T-helper 17 cell (primary cell): ENCODE measurements at regions not wholly inside any gene's neighbourhood (a gene's known extent, or its start where the extent isn't known, plus 50 kb on each side); places are given as distances from the start of the nearest gene placed in this dataset.

Source experiments
- ATAC-seq: fragments of 150-1000 bp; cut with Tn5 transposase; 2 replicates; pipeline ENCODE4 v1.10.0; 2021; ENCODE audit warnings: mild to moderate bottlenecking, moderate library complexity
- DNase-seq, 3 donors: peaks; one replicate each; pipeline versions ENCODE4 v3.0.0 to v3.0.0-alpha.2; 2020 to 2021
- H3K9me3 ChIP-seq: one replicate; pipeline ENCODE4 v1.7.0; 2013; ENCODE audit warnings: low read length, mild to moderate bottlenecking; ENCODE audit not compliant: control insufficient read depth, poor library complexity, severe bottlenecking
- H3K27ac Mint-ChIP-seq: one replicate; pipeline ENCODE4 v1.8.0; 2022; ENCODE audit warnings: mild to moderate bottlenecking, moderate library complexity, mixed read lengths
- H3K27me3 Mint-ChIP-seq: one replicate; pipeline ENCODE4 v1.8.0; 2022; ENCODE audit warnings: mixed read lengths
- H3K36me3 Mint-ChIP-seq: one replicate; pipeline ENCODE4 v1.8.0; 2022; ENCODE audit warnings: low read depth, mixed read lengths
- H3K4me1 Mint-ChIP-seq: one replicate; pipeline ENCODE4 v1.8.0; 2022; ENCODE audit warnings: mild to moderate bottlenecking, mixed read lengths
- H3K4me3 Mint-ChIP-seq: one replicate; pipeline ENCODE4 v1.8.0; 2022; ENCODE audit warnings: mild to moderate bottlenecking, moderate library complexity, mixed read lengths

GRCh38 chr11:119489087-119489486, 66.1 kb upstream of the THY1 start:
- Mint-ChIP-seq H3K27me3 (peaks cover 70% of the 10 kb centered on the region), H3K4me1 (peaks cover 8% of the 10 kb centered on the region)

DNA sequence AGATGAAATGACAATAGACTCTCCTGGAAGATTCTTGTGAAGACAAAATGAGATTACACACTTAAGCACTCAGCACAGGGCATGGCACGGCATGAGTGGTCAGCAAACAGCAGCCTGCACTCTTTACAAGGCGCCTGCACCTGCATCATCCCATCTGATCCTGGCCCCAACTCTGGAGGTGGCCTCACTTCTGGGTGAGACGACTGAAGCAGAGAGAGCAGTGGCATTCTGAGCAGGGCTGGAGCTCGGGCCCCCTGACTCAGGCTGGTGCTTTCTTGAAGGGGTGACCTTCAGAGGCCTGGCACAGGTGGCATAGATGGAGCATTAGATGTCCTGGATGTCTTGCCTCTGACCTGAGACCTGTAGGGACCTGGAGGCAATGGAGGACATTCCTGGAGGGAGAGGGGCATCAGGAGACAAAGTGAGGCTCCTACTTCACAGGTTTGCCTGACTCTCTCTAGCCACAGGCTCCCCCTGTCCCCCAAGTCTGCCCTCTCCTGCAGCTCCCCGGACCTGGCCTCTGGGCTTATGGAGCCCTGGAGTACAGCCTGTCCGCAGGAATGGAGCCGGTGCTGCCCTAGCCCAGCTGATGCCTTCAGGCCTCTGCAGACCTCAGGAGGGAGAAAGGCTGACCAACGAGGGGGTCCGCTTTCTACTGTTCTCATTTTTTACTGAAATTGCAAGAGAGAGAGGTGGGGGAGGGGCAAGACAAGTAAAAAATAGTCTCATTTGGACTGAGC, 65.5 kb upstream of the THY1 start:
- no peak for ATAC-seq
- Mint-ChIP-seq H3K36me3 (peaks cover 7% of the 10 kb centered on the region), H3K4me3 (no peak overlapping the region), H3K4me1 (peaks cover 8% of the 10 kb centered on the region), H3K27ac (no peak overlapping the region), H3K27me3 (peaks cover 73% of the 10 kb centered on the region)
- DNase-seq: no peak
- no peaks in the 10 kb centered on the region for H3K9me3 ChIP-seq

More at GRCh38 chr11:119489087-119489486, 66.1 kb upstream of the THY1 start:
- no peak for DNase-seq
- Mint-ChIP-seq H3K4me3 (no peak overlapping the region), H3K36me3 (peaks cover 7% of the 10 kb centered on the region), H3K27ac (no peak overlapping the region)
- ATAC-seq: no peak
- no peaks in the 10 kb centered on the region for H3K9me3 ChIP-seq

GRCh38 chr11:119486691-119487259, 63.8 kb upstream of the THY1 start:
- H3K27me3 Mint-ChIP-seq: peaks cover 85% of the 10 kb centered on the region
- H3K4me3 Mint-ChIP-seq: no peak overlapping the region
- H3K27ac Mint-ChIP-seq: no peak overlapping the region
- no peaks in the 10 kb centered on the region for H3K9me3 ChIP-seq
- DNase-seq (no peak), ATAC-seq (no peak)
- peaks cover 8% of the 10 kb centered on the region for H3K4me1 Mint-ChIP-seq
- peaks cover 10% of the 10 kb centered on the region for H3K36me3 Mint-ChIP-seq

GRCh38 chr11:119486016-119486415, 63.0 kb upstream of the THY1 start:
- no peak for ATAC-seq
- Mint-ChIP-seq H3K4me1 (peaks cover 8% of the 10 kb centered on the region), H3K36me3 (peaks cover 7% of the 10 kb centered on the region), H3K27me3 (peaks cover 85% of the 10 kb centered on the region), H3K27ac (no peak overlapping the region), H3K4me3 (no peak overlapping the region)
- H3K9me3 ChIP-seq: no peaks in the 10 kb centered on the region
- DNase-seq: no peak

DNA sequence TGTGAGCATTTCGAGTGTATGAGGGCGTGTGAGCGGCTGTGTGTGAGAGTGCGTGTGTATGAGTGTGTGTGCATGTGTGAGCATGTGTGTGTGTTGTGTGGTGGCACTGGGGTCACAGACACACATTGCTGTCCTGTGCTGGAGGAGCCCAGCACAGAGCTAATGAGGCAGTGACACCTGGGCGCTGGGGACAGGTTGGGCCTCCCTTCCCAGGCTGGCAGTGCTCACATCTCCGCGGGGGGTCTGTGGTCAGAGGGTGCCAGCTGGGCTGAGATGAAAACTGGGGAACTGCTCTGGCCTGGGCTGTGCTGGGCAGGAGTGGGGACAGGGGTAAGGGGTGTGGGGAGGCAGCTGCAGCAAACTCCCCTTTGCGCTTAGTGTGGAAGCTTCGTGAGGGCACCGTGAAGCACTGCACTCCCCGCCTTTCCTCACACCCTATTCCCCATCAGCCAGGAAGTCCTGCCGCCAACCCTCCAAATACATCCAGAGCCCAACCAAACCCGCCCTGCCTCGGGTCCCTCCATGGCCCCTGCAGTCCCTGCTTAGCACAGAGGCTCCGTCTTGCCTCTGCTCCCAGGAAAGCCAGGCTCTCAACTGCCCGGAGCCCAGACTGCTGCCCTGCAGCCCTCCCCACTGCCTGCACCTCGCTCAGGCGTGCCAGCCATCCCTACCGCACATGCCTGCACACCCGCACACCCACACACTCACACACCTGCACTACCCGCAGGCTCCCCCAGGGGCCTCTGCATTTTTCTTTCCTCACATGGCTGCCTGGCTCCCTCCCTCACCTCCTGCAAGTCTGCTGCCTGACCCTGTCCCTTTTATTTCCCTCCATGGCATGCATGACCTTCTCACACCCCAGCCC, 62.0 kb upstream of the THY1 start:
- peaks cover 10% of the 10 kb centered on the region for H3K4me1 Mint-ChIP-seq
- H3K9me3 ChIP-seq: no peaks in the 10 kb centered on the region
- ATAC-seq (no peak), DNase-seq (no peak)
- no peak overlapping the region for H3K27ac Mint-ChIP-seq
- H3K36me3 Mint-ChIP-seq: peaks cover 7% of the 10 kb centered on the region
- no peak overlapping the region for H3K4me3 Mint-ChIP-seq
- peaks cover 89% of the 10 kb centered on the region for H3K27me3 Mint-ChIP-seq

DNA sequence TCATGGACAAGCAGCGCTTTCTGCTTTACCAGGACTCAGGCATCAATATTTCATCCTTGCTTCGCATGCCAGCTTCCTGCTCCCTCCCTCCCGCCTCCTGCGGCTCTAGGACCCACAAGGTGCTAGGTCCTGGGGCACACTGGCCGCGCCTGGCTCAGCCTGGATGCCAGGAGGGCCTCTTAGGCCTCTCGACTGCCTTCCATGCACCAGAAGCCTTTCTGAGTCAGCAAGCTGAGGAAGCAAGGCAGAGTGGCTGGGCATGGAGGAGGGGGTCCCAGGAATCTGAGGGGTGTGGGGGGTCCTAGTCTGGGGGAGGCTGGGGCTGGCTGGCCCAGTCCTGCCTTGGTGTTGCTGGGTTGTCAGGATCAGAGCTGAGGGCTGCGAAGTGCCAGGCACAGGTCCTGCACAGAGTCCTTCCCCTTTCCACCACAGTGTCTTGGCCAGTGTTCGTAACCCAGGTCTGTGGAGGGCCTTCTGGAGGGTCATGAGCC, 61.0 kb upstream of the THY1 start:
- no peaks in the 10 kb centered on the region for H3K9me3 ChIP-seq
- no peak for ATAC-seq
- peaks cover 7% of the 10 kb centered on the region for H3K36me3 Mint-ChIP-seq
- H3K4me1 Mint-ChIP-seq: peaks cover 12% of the 10 kb centered on the region
- no peak overlapping the region for H3K4me3 Mint-ChIP-seq
- no peak for DNase-seq
- H3K27me3 Mint-ChIP-seq: peaks cover 92% of the 10 kb centered on the region
- H3K27ac Mint-ChIP-seq: no peak overlapping the region

DNA sequence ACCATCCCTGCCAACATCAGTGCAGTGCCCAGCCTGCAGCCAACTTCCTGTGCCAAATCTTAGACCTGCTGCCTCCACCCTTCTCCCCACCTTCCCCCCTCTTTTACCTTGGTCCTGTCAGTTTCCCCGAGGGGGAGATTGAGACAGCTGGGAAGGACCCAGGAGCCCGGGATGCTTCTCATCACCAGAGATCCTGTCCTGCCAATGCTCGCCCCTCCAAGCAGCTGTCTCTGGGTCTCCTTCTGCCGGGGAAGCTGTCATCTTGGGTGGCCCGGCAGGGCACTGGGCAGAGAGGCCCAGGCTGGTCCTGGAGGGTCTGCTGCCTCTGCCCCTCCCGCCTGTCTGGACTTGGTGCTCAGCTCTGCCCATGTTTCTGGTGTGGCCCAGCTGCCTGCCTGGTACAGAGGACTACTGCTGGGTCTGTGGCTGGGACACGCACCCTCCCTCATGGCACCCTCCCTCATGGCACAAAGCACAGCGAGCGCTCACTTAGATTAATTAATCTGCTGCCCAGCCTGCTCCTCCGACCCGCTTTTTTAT, 60.4 kb upstream of the THY1 start:
- DNase-seq (no peak), ATAC-seq (no peak)
- Mint-ChIP-seq H3K4me1 (peaks cover 12% of the 10 kb centered on the region), H3K4me3 (no peak overlapping the region), H3K27ac (no peak overlapping the region), H3K27me3 (peaks cover 87% of the 10 kb centered on the region), H3K36me3 (peaks cover 5% of the 10 kb centered on the region)
- no peaks in the 10 kb centered on the region for H3K9me3 ChIP-seq

- no peak for ATAC-seq
- H3K4me3 Mint-ChIP-seq: no peak overlapping the region
- peaks cover 5% of the 10 kb centered on the region for H3K36me3 Mint-ChIP-seq
- no peak for DNase-seq
- H3K27me3 Mint-ChIP-seq: peaks cover 79% of the 10 kb centered on the region
- no peaks in the 10 kb centered on the region for H3K9me3 ChIP-seq
- peaks cover 12% of the 10 kb centered on the region for H3K4me1 Mint-ChIP-seq
- no peak overlapping the region for H3K27ac Mint-ChIP-seq
Measured at GRCh38 chr11:119482521-119483011, 59.6 kb upstream of the THY1 start.

GRCh38 chr11:119481667-119482400, 58.9 kb upstream of the THY1 start:
- H3K9me3 ChIP-seq: no peaks in the 10 kb centered on the region
- no peak for DNase-seq
- Mint-ChIP-seq H3K4me3 (no peak overlapping the region), H3K4me1 (peaks cover 12% of the 10 kb centered on the region), H3K27me3 (peaks cover 79% of the 10 kb centered on the region), H3K36me3 (peaks cover 5% of the 10 kb centered on the region), H3K27ac (no peak overlapping the region)
- no peak for ATAC-seq

DNA sequence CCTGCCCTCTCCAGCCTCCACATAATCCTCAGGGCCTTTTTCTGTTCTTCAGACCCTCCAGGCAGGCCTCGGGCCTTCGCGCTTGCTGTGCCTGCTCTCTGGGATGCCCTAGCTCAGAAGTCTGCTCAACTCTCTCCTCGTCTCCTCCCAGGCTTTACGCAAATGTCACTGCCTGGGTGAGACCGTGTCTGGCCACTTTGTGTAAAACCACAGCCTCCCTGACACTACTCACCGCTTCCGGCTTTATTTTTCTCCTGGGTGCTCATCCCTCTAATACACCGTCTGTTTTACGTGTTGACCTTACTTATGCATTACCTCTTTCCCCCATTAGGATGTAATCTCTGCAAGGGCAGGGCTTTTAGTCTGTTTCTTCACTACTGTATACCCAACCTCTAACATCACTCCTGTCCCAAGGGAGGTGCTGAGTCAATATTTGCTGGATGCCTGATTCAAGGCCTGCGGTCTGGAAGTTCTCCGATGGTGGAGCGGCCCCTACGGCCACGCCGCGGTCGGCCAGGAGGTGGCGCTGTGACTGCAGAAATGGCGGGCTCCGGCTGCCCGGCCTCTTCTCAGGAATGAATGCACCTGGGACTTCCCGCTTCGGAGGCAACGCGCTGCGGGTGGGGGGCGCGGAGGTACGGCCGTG, 58.2 kb upstream of the THY1 start:
- H3K4me3 Mint-ChIP-seq: no peak overlapping the region
- peaks cover 5% of the 10 kb centered on the region for H3K36me3 Mint-ChIP-seq
- H3K9me3 ChIP-seq: no peaks in the 10 kb centered on the region
- H3K4me1 Mint-ChIP-seq: peaks cover 13% of the 10 kb centered on the region
- H3K27ac Mint-ChIP-seq: no peak overlapping the region
- peaks cover 78% of the 10 kb centered on the region for H3K27me3 Mint-ChIP-seq
- ATAC-seq (peak; percentile 75), DNase-seq (peak; percentile 39 to 74 (median 48))

GRCh38 chr11:119480380-119481020, 57.5 kb upstream of the THY1 start:
- Mint-ChIP-seq H3K4me1 (peaks cover 15% of the 10 kb centered on the region), H3K4me3 (no peak overlapping the region), H3K27ac (peak overlapping the region; percentile 80), H3K27me3 (peaks cover 74% of the 10 kb centered on the region), H3K36me3 (peaks cover 5% of the 10 kb centered on the region)
- no peak for DNase-seq
- H3K9me3 ChIP-seq: no peaks in the 10 kb centered on the region
- ATAC-seq: no peak
